SH-SY5Y (cell line): ENCODE measurements at regions not wholly inside any gene's neighbourhood (a gene's known extent, or its start where the extent isn't known, plus 50 kb on each side); places are given as distances from the start of the nearest gene placed in this dataset.

Experiments used
- GATA2 ChIP-seq: IDR thresholded peaks from 2 replicates; pipeline ENCODE4 v1.6.1; 2011; ENCODE audit warnings: mild to moderate bottlenecking, low read depth, low read length
- GATA3 ChIP-seq: IDR thresholded peaks from 2 replicates; pipeline ENCODE4 v1.6.1; 2011; ENCODE audit warnings: low read depth, mild to moderate bottlenecking, low read length, moderate library complexity

GRCh38 chr9:87433853-87434252 is 63.8 kb upstream of the DAPK1 start:
- TF ChIP-seq GATA2 (no peak), GATA3 (no peak)
